WTC11 (cell line): ENCODE measurements at regions not wholly inside any gene's neighbourhood (a gene's known extent, or its start where the extent isn't known, plus 50 kb on each side); places are given as distances from the start of the nearest gene placed in this dataset.

Experiments used
- ATAC-seq: fragments of 200-7000 bp; cut with Tn5 transposase; 2 replicates; pipeline ENCODE4 v1.10.0; 2021; ENCODE audit warnings: mild to moderate bottlenecking, moderate library complexity
- CTCF ChIA-PET: fragments of 300-600 bp; sonication (Branson Sonifier 250); formaldehyde crosslinking; loops from one replicate; lab custom pipeline; 2021; ENCODE audit warnings: antibody characterized with exemption; lab: Charles Lee
- POLR2A ChIA-PET: fragments of 350-600 bp; sonication (Branson Sonifier 250); formaldehyde crosslinking; loops from one replicate; lab custom pipeline; 2021; ENCODE audit warnings: antibody characterized with exemption; lab: Charles Lee
- DNase-seq: peaks from one replicate; pipeline ENCODE4 v3.0.0; 2021; ENCODE audit warnings: low spot score
- H3K27ac Mint-ChIP-seq: 2 replicates; pipeline ENCODE4 v1.8.0; 2021; ENCODE audit warnings: mixed read lengths
- H3K27me3 Mint-ChIP-seq: 2 replicates; pipeline ENCODE4 v1.8.0; 2021; ENCODE audit warnings: low read depth, mild to moderate bottlenecking, moderate library complexity, mixed read lengths
- H3K36me3 Mint-ChIP-seq: 2 replicates; pipeline ENCODE4 v1.8.0; 2021; ENCODE audit warnings: mixed read lengths
- H3K4me1 Mint-ChIP-seq: 2 replicates; pipeline ENCODE4 v1.8.0; 2022; ENCODE audit warnings: mixed read lengths
- H3K4me3 Mint-ChIP-seq: 2 replicates; pipeline ENCODE4 v1.8.0; 2021; ENCODE audit warnings: mild to moderate bottlenecking, moderate library complexity, mixed read lengths
- H3K9me3 Mint-ChIP-seq: 2 replicates; pipeline ENCODE4 v1.8.0; 2021; ENCODE audit warnings: mixed read lengths
- FOXP1 ChIP-seq: sonication (generic); formaldehyde crosslinking; IDR thresholded peaks from 2 replicates; pipeline ENCODE4 v1.8.0; 2022; ENCODE audit warnings: missing genetic modification reagents, mild to moderate bottlenecking, moderate library complexity, borderline replicate concordance
- IRF2 ChIP-seq: sonication (generic); formaldehyde crosslinking; IDR thresholded peaks from 2 replicates; pipeline ENCODE4 v1.8.0; 2022; ENCODE audit warnings: low read depth, missing genetic modification reagents, borderline replicate concordance
- JUN ChIP-seq: sonication (generic); formaldehyde crosslinking; IDR thresholded peaks from 2 replicates; pipeline ENCODE4 v1.8.0; 2023; ENCODE audit warnings: mild to moderate bottlenecking, missing genetic modification reagents
- MXD4 ChIP-seq: fragments of 250-450 bp; sonication (Bioruptor Pico); IDR thresholded peaks from 2 replicates; pipeline ENCODE4 v1.8.0; 2021; ENCODE audit warnings: mild to moderate bottlenecking, moderate library complexity, borderline replicate concordance
- MYBL2 ChIP-seq: sonication (generic); formaldehyde crosslinking; IDR thresholded peaks from 2 replicates; pipeline ENCODE4 v1.8.1; 2023; ENCODE audit warnings: mild to moderate bottlenecking, moderate library complexity, missing genetic modification reagents
- NFE2L1 ChIP-seq: sonication (generic); formaldehyde crosslinking; IDR thresholded peaks from 2 replicates; pipeline ENCODE4 v1.8.1; 2023; ENCODE audit warnings: missing genetic modification reagents
- NFYB ChIP-seq: sonication (generic); formaldehyde crosslinking; conservative IDR thresholded peaks from 2 replicates; pipeline ENCODE4 v1.8.0; 2022; ENCODE audit warnings: low read depth, missing genetic modification reagents
- NR3C1 ChIP-seq: sonication (generic); formaldehyde crosslinking; conservative IDR thresholded peaks from 2 replicates; pipeline ENCODE4 v1.8.1; 2023; ENCODE audit warnings: low read depth, mild to moderate bottlenecking, missing genetic modification reagents
- TP53 ChIP-seq: sonication (generic); formaldehyde crosslinking; IDR thresholded peaks from 2 replicates; pipeline ENCODE4 v1.8.1; 2023; ENCODE audit warnings: mild to moderate bottlenecking, missing genetic modification reagents
- ZNF138 ChIP-seq: sonication (generic); formaldehyde crosslinking; conservative IDR thresholded peaks from 2 replicates; pipeline ENCODE4 v1.8.1; 2022; ENCODE audit warnings: mild to moderate bottlenecking, moderate library complexity, missing genetic modification reagents
- ZNF232 ChIP-seq: sonication (generic); formaldehyde crosslinking; IDR thresholded peaks from 2 replicates; pipeline ENCODE4 v1.8.0; 2022; ENCODE audit warnings: mild to moderate bottlenecking, missing genetic modification reagents
- TF ChIP-seq, protein P1 (sequence below): sonication (generic); formaldehyde crosslinking; IDR thresholded peaks from 2 replicates; pipeline ENCODE4 v1.8.1; 2023; ENCODE audit warnings: mild to moderate bottlenecking, moderate library complexity, missing genetic modification reagents
- TF ChIP-seq, protein P2 (sequence below): sonication (generic); formaldehyde crosslinking; IDR thresholded peaks from 2 replicates; pipeline ENCODE4 v1.8.1; 2022; ENCODE audit warnings: low read depth, mild to moderate bottlenecking, moderate library complexity, missing genetic modification reagents, borderline replicate concordance
- TF ChIP-seq, protein P3 (sequence below): fragments of 250-450 bp; sonication (Bioruptor Pico); IDR thresholded peaks from 2 replicates; pipeline ENCODE4 v1.9.0; 2021; ENCODE audit warnings: mild to moderate bottlenecking
- TF ChIP-seq, protein P4 (sequence below): fragments of 250-450 bp; sonication (Bioruptor Pico); IDR thresholded peaks from 2 replicates; pipeline ENCODE4 v1.9.0; 2021; ENCODE audit warnings: mild to moderate bottlenecking, borderline replicate concordance
- TF ChIP-seq, protein P5 (sequence below): sonication (generic); formaldehyde crosslinking; IDR thresholded peaks from 2 replicates; pipeline ENCODE4 v1.8.0; 2022; ENCODE audit warnings: mild to moderate bottlenecking, missing genetic modification reagents
- TF ChIP-seq, protein P6 (sequence below): fragments of 200-600 bp; IDR thresholded peaks from 2 replicates; pipeline ENCODE4 v1.8.0; 2022; ENCODE audit warnings: antibody characterized with exemption
- TF ChIP-seq, protein P7 (sequence below): sonication (generic); formaldehyde crosslinking; IDR thresholded peaks from 2 replicates; pipeline ENCODE4 v1.8.1; 2023; ENCODE audit warnings: mild to moderate bottlenecking, missing genetic modification reagents

DNA sequence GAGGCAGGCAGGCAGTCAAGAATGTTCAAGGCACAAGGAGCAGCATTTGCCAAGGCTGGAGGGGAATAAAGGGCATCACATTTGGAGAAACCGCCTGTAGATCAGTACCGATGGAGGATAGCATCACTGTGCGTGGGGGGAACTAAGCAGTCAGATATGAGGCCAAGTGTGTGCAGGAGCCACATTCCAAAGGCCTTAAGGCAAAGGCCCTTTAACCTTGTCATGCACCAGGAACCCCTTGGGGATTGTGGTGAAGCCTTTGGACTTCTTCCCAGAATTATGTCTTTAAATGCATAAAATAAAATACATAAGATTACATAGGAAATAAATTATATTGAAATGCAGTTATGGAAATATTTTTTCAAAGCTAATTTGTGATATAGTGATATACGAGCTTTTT is 532.1 kb downstream of the BUD13 start:
- Mint-ChIP-seq H3K9me3 (no peaks in the 10 kb centered on the region), H3K27ac (no peak overlapping the region), H3K27me3 (no peaks in the 10 kb centered on the region), H3K4me3 (no peak overlapping the region), H3K36me3 (no peaks in the 10 kb centered on the region), H3K4me1 (peaks cover 14% of the 10 kb centered on the region)
- TF ChIP-seq, protein P1, sequence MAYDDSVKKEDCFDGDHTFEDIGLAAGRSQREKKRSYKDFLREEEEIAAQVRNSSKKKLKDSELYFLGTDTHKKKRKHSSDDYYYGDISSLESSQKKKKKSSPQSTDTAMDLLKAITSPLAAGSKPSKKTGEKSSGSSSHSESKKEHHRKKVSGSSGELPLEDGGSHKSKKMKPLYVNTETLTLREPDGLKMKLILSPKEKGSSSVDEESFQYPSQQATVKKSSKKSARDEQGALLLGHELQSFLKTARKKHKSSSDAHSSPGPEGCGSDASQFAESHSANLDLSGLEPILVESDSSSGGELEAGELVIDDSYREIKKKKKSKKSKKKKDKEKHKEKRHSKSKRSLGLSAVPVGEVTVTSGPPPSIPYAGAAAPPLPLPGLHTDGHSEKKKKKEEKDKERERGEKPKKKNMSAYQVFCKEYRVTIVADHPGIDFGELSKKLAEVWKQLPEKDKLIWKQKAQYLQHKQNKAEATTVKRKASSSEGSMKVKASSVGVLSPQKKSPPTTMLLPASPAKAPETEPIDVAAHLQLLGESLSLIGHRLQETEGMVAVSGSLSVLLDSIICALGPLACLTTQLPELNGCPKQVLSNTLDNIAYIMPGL, result no peak
- TF ChIP-seq, protein P2, sequence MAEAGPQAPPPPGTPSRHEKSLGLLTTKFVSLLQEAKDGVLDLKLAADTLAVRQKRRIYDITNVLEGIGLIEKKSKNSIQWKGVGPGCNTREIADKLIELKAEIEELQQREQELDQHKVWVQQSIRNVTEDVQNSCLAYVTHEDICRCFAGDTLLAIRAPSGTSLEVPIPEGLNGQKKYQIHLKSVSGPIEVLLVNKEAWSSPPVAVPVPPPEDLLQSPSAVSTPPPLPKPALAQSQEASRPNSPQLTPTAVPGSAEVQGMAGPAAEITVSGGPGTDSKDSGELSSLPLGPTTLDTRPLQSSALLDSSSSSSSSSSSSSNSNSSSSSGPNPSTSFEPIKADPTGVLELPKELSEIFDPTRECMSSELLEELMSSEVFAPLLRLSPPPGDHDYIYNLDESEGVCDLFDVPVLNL (CRISPR knock-in tag), result no peak
- TF ChIP-seq, protein P3, sequence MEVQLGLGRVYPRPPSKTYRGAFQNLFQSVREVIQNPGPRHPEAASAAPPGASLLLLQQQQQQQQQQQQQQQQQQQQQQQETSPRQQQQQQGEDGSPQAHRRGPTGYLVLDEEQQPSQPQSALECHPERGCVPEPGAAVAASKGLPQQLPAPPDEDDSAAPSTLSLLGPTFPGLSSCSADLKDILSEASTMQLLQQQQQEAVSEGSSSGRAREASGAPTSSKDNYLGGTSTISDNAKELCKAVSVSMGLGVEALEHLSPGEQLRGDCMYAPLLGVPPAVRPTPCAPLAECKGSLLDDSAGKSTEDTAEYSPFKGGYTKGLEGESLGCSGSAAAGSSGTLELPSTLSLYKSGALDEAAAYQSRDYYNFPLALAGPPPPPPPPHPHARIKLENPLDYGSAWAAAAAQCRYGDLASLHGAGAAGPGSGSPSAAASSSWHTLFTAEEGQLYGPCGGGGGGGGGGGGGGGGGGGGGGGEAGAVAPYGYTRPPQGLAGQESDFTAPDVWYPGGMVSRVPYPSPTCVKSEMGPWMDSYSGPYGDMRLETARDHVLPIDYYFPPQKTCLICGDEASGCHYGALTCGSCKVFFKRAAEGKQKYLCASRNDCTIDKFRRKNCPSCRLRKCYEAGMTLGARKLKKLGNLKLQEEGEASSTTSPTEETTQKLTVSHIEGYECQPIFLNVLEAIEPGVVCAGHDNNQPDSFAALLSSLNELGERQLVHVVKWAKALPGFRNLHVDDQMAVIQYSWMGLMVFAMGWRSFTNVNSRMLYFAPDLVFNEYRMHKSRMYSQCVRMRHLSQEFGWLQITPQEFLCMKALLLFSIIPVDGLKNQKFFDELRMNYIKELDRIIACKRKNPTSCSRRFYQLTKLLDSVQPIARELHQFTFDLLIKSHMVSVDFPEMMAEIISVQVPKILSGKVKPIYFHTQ, result no peak
- no peak for TF ChIP-seq TP53 (CRISPR knock-in tag)
- no peak for TF ChIP-seq NR3C1 (CRISPR knock-in tag)
- no peak for TF ChIP-seq JUN (CRISPR knock-in tag)
- no peak for TF ChIP-seq MXD4 (CRISPR knock-in tag)
- TF ChIP-seq NFE2L1 (CRISPR knock-in tag), result no peak
- TF ChIP-seq, protein P4, sequence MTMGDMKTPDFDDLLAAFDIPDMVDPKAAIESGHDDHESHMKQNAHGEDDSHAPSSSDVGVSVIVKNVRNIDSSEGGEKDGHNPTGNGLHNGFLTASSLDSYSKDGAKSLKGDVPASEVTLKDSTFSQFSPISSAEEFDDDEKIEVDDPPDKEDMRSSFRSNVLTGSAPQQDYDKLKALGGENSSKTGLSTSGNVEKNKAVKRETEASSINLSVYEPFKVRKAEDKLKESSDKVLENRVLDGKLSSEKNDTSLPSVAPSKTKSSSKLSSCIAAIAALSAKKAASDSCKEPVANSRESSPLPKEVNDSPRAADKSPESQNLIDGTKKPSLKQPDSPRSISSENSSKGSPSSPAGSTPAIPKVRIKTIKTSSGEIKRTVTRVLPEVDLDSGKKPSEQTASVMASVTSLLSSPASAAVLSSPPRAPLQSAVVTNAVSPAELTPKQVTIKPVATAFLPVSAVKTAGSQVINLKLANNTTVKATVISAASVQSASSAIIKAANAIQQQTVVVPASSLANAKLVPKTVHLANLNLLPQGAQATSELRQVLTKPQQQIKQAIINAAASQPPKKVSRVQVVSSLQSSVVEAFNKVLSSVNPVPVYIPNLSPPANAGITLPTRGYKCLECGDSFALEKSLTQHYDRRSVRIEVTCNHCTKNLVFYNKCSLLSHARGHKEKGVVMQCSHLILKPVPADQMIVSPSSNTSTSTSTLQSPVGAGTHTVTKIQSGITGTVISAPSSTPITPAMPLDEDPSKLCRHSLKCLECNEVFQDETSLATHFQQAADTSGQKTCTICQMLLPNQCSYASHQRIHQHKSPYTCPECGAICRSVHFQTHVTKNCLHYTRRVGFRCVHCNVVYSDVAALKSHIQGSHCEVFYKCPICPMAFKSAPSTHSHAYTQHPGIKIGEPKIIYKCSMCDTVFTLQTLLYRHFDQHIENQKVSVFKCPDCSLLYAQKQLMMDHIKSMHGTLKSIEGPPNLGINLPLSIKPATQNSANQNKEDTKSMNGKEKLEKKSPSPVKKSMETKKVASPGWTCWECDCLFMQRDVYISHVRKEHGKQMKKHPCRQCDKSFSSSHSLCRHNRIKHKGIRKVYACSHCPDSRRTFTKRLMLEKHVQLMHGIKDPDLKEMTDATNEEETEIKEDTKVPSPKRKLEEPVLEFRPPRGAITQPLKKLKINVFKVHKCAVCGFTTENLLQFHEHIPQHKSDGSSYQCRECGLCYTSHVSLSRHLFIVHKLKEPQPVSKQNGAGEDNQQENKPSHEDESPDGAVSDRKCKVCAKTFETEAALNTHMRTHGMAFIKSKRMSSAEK (CRISPR knock-in tag), result no peak
- TF ChIP-seq IRF2, result no peak
- TF ChIP-seq, protein P5, sequence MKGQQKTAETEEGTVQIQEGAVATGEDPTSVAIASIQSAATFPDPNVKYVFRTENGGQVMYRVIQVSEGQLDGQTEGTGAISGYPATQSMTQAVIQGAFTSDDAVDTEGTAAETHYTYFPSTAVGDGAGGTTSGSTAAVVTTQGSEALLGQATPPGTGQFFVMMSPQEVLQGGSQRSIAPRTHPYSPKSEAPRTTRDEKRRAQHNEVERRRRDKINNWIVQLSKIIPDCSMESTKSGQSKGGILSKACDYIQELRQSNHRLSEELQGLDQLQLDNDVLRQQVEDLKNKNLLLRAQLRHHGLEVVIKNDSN (CRISPR knock-in tag), result no peak
- TF ChIP-seq, protein P6, sequence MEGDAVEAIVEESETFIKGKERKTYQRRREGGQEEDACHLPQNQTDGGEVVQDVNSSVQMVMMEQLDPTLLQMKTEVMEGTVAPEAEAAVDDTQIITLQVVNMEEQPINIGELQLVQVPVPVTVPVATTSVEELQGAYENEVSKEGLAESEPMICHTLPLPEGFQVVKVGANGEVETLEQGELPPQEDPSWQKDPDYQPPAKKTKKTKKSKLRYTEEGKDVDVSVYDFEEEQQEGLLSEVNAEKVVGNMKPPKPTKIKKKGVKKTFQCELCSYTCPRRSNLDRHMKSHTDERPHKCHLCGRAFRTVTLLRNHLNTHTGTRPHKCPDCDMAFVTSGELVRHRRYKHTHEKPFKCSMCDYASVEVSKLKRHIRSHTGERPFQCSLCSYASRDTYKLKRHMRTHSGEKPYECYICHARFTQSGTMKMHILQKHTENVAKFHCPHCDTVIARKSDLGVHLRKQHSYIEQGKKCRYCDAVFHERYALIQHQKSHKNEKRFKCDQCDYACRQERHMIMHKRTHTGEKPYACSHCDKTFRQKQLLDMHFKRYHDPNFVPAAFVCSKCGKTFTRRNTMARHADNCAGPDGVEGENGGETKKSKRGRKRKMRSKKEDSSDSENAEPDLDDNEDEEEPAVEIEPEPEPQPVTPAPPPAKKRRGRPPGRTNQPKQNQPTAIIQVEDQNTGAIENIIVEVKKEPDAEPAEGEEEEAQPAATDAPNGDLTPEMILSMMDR, result no peak
- TF ChIP-seq NFYB (CRISPR knock-in tag), result no peak
- no peak for TF ChIP-seq ZNF232 (CRISPR knock-in tag)
- TF ChIP-seq ZNF138, result no peak
- TF ChIP-seq, protein P7, sequence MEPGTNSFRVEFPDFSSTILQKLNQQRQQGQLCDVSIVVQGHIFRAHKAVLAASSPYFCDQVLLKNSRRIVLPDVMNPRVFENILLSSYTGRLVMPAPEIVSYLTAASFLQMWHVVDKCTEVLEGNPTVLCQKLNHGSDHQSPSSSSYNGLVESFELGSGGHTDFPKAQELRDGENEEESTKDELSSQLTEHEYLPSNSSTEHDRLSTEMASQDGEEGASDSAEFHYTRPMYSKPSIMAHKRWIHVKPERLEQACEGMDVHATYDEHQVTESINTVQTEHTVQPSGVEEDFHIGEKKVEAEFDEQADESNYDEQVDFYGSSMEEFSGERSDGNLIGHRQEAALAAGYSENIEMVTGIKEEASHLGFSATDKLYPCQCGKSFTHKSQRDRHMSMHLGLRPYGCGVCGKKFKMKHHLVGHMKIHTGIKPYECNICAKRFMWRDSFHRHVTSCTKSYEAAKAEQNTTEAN (CRISPR knock-in tag), result no peak
- TF ChIP-seq MYBL2 (CRISPR knock-in tag), result no peak
- no peak for TF ChIP-seq FOXP1 (CRISPR knock-in tag)
- no peak for DNase-seq
- ChIA-PET POLR2A (no interaction called here), CTCF (interaction anchor here (1.1 kb wide), 1 partner anchor 41 kb away, joined by 3 read pairs; no protein-coding TSS in a partner anchor)
- no peak for ATAC-seq
